Ammon's horn (tissue), 1 donor: ENCODE measurements at regions not wholly inside any gene's neighbourhood (a gene's known extent, or its start where the extent isn't known, plus 50 kb on each side); places are given as distances from the start of the nearest gene placed in this dataset.
"Not testable (repeated sequence)": the region's sequence is repeated elsewhere in the genome, so short reads cannot be mapped to it uniquely, and the experiment has no call there.

Source experiments
- DNase-seq: peaks from one replicate; pipeline ENCODE4 v3.0.0-alpha.2; 2016; ENCODE audit warnings: low spot score

DNA sequence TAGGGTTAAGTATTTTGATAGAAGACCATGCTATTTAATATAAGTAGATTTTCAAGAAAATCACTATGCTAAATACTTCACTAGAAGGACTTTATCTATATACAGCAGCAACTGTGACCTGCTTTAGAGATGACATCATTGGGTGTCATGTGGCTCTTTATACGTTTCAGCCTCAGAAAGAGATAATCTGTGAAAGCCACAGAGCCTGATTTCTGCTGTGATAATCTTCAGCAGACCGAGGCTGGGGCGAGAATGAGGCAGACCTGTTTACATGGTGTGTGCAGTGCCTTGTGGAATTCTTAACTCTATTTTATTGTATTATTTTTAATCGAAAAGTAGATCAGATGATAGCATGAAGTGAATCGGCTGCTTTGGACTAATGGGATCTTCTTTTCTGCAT is 471.2 kb downstream of the MFSD1 start:
- no peak for DNase-seq

DNA sequence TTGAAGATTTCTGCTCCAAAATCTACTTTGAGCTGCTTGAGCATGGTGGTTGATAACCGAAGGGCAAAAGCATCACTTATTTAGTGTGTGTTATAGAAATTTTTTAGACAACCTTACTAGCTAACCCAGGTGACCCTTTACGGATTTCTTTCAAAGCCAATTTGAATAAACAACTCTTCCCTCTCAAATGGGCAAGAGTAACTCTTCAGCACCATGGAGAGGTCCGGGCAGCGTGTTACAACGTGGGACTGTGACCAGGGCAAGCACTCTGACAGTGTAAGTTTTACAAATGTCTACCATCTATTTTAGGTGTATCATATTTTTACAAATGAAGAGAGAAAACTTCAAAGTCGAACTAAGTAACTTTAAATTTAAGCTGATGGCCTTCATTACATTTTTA is 471.8 kb downstream of the MFSD1 start:
- DNase-seq = no peak

DNA sequence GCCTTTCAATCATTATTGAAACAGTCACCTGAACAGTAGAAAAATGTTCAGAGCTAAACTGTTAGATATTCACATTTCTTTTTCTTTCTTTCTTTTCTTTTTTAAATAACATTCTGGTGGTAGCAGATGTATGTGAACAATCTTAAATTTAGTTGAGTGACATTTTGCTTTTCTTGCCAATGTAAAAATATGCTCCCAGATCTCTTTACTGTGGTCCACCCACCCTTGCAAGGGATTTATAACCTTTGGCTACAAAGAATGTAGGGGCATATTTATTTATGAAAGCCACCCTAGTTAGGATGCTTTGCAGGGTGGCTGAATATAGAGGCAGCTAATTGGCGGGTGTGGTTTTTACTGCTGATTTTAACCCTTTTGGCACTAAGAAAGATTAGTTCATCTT is 473.9 kb downstream of the MFSD1 start:
- no peak for DNase-seq

DNA sequence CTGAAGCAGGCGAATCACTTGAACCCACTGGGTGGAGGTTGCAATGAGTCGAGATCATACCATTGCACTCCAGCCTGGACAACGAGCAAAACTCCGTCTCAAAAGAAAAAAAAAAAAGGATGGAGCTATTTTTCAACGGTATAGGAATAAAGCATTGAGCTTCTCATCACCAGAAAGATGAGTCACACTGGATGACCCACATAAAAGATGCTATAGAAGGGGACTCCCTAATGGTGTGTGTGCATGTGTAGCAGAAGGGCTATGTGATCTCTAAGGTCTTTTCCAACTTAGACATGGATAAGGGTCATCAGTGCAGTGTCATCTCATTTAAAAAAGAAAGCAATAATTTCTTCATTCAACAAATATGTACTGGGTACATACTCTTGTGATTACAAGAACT is 476.0 kb downstream of the MFSD1 start:
- no peak for DNase-seq

DNA sequence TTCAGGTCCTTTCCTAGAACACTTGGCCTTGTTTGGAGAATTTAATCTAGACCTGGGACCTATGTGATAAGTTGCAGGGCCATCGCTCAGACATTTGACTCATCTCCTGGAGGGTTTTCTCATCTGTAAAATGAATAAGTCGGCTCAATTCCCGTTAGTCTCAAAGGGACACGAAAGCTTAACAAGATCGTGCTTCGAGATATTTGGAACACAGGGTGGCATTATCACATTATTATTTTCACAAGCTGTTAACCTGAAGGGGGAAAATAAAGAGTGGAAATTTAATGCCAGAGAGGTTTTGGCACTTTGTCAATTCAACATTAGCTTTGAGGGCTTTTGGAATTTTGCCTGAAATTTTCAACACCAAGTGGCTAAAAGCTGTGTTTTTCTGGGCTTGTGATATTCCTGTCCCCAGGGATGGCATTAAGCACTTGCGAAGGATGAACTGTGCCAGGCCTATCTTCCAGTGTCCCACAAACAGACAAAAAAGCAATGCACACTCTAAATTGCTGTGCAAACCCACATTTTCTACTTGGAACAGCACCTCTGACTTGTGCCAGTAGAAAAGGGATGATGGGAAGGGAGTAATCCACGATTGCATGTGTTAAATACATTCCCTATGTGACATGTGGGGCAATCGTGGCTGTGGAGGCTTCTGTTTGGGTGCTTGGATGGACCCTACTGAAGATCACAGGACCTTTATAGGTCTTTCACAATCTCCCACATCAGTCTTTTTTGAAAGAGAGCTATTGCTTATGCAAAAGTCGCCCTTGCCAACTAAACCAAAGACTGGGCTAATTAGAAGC is 478.7 kb downstream of the MFSD1 start:
- DNase-seq = peak; percentile 20

DNA sequence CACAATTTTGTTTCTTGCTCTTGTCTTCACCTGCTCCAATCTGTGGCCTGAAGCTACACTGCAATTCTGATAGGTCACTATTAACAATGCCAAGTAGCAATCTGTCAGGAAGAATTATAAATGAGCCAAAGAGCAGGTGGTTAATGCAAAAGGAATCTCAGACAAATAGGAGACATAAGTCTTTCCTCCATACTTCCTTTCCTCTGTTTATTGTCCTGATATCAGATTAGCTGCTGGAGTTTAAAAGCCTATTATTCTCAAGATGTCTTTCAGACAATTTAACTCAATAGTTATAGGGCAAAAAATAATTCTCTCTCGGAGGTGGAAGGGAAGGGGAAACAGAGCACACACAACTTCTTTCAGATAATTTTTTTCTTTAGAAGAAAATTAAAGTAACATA is 491.6 kb downstream of the MFSD1 start:
- DNase-seq = no peak

DNA sequence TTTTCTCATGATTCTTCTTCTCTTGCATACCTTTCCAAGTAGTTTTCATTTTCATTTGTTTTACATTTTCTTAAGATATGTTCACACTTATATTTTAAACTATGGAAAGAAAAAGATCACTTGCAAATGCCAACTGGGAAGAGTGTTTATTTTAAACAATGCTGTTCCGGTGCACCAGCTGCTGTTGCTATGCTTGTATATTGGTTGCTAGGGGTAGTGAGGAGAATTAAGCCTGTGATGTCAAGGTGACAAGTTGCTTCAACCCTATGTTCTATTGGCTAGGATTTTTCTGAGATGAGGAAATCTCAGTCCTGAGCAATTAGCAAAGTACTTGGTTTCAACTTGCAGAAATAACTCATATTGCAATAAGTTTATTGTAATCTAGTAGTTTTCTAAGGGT is 500.1 kb downstream of the MFSD1 start:
- DNase-seq = no peak

DNA sequence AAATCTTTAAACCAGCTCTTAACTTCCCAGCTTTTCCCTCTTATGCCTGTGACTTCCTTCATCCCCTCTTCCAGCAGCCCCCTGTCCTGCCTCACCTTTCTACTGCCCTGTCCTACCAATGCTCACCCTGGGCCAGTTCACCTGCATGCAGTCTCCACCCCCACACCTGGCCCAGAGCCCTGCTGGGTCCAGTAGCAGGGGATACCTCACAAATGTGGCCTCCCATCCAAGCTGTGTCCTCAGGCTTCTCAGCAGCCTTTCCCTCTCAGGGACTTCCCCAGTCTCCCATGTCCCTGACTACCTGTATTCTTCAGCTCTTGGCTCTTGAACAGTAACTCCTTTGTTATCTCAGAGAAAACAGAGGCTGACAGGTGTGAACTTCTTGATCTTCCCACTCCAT is 503.2 kb downstream of the MFSD1 start:
- DNase-seq = no peak

DNA sequence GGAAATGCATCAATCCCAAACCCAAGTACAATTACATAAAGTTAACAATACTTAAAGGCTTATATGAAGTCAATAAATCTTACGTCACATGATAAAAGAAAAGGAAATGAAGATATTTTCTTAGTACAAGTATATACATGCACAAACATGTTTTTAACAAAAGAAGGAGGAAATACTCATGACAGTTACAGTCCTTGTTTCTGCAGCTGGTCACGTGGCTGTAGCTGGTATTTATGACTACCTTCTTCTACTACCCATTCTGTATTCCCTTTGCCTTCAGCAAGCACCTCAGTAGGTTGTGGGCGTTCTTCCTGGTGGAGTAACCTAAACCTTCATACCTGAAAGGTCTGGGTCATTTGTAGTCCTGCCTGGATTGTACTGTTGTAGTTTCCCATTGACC is 514.9 kb downstream of the MFSD1 start:
- DNase-seq = not testable (repeated sequence)

DNA sequence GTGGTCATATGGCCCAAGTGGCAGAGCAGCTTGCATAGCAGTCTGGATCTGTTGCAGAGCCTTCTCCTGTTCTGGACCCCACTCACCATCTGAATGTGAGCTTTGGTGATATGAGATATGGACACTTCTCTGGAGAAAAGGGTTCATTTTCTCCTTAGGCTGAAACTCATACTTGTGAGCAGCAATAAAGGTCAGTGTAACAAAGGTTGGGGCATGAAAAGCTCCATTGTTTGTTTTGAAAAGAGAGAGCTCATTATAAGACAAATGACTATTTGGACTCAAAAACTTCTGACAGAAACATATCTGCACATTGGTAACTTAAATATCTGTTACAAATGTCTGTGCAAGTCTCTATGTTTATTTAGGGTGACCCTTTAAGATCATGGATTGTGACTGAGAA is 517.3 kb downstream of the MFSD1 start:
- no peak for DNase-seq

DNA sequence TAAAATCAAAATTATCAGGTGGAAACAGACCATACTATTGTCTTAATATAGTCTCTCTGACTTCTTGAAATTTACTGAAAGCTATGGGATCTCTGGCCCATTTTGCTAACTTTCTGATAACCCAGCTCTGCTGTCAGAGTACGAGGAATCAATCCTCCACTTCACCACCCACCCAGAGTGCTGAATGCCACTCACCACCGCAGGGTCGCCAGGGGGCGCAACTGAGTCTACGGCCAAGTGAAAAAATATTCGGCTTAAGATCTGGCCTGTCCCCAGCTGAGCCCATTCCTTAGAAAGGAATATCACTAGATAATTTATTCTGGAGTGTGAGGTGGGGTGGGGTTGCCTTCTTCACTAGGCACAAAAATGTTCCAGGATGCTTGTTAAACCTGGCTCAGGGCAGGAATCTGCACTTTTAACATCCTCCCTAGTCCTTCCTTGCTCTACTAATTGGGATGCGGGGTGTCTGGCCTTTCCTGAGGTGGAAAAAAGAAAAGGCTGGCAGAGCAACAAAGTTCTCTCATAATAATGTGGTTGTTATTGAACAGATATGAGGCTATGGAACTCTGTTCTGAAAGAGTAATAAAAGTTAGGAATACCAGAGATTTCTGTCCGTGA is 520.6 kb downstream of the MFSD1 start:
- peak; percentile 11 for DNase-seq

DNA sequence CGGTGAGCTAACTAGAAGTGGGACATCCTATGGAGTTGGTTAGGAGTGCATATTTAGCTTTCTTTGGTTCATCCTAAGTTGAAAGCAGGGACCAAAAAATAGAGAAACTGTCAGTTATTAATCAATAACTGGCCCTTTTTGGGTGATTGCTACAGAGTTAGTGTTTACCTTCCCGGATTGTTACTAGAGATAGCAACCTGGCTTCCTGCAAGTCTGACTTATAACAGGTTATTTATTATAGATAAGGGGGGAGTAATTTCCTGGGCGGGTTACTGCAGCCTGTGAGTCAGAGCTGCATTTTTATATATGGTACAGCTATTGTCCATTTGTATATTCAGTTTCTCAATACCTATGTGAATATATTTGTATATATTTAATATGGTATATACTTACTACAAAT is 522.0 kb downstream of the MFSD1 start:
- DNase-seq = no peak

DNA sequence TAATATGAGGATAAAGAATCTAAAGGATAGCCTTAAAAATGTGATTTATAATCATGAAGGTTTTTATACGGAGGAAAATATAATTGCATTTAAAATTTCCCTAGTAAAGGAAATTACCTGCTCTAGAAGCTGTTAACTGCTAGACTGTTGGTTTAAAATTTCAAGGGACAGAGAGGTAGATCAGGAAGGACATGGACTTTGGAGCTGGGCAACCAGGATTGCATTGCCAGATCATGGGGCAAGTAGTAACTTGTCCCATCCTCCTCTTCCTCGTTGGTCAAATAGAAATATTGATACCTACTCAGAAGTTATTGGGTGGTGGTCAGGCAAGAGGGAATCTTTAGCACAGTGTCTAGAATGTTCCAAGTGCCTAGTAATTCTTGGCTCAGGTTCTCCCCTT is 525.1 kb downstream of the MFSD1 start:
- no peak for DNase-seq

DNA sequence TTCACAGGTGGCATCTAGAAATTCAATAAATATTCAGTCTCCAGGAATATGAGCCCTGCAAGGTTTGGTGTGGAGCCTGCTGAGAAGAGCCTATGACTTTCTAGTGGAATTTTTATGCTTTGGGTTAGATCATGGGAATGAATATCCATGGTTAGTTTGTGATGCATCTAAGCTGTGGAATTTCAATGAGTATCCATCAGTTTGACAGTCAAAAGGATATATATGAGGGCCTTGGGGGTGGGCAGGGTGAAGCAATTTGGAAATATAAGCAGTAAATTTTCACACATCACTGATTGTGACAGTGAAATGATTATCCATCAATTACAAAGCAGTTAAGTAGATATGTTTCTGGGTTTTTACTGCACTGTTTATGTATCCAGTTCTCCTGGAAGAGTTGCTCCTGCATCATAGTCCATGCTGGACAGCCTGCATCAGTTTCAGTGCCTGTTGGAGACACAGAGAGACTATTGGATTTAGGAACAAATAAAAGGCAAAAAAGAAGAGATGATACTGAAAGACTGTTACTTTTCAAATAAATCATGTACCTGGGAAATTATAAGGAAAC is 530.8 kb downstream of the MFSD1 start:
- DNase-seq = no peak

DNA sequence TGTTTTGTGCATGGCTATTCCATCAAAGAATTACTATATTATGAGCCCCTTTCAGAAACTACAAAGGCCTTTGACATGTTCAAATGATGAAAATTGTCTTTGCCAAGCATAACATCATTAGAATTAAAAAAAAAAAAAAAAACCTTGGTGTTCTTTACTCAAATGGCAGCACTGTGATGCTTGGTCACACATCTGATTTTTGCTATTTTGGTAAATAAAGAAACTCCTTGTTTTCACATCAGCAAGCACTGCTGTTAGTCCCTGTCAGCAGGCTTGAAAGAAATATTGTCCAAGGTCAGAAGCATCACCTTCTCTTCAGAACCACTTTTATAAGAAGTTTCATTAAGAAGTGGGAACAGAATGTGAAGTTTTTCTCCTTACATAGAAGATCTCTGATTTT is 537.3 kb downstream of the MFSD1 start:
- no peak for DNase-seq

DNA sequence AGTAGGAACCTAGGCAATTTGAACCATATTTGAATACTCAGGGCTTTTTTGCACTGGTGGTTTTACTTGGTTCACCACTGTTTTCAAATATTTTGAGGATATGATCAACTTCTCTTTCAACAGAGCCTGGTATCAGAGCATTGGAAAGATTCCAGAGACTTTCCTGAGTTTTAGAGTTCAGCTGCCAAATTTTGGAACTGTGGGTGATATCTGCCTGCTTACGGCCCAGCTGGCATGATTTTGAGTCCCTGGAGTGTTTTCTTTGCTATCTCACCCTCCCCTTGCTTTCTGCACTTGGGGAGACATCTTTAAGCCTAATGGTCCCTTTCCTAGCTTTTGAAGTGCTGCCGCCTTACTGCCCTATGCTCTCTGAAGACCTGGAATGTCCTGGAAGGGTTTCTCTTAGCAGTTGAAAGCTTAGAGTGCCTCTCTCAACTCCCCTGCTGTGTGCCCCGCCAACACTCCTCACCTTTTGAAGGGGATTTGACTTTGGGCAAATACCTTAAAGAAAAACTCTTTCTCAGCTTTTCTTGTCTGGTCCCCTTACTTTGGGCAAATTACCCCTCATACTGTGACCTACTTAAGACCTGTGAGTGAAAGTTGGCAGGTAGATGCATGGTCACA is 539.1 kb downstream of the MFSD1 start:
- no peak for DNase-seq

DNA sequence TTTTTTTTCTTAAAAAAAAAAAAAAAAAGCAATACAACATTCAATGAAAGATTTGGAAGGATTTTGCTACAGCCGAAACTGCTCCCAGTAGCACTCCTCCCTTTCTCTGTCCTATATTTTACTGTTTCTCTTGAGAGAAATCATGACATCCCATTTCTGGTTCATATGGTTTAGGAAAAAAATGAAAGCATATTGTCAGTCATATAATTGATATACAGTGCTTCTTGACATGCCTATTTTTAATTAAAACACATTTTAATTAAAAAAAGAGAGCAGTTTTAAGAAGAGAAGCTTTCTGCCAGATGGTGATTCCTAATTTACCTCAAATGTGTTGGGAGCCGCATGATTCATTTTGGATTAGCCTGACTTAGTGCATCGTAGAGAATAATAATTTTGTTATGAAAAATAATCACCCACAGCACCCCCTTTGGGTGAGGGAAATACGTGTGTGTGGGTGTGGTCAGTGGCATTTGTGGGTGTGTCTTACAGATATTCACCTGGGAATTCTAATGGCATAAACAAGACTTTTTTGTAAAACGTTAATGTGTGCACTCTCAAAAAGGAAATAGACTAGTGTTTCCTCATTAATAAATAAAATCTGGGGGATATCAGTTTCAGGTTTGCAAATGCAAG is 544.5 kb downstream of the MFSD1 start:
- DNase-seq = peak; percentile 12

DNA sequence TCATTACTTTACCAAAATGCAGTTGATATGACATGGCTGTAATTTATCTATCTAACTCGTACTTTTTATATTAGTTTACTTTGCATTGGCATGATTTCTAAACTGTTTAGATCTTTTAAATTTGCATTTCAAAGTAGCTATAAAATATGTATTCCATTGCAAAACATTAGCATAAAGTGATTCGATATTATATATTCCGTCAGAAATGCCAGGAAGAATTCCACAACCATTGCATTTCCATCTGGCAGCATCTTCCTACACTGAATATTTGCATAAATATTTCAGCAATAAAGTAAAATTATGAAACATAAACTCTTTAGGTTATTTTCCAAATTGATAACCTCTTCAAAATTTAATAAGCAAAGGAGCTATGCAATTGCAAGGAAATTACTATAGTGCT is 546.6 kb downstream of the MFSD1 start:
- no peak for DNase-seq

DNA sequence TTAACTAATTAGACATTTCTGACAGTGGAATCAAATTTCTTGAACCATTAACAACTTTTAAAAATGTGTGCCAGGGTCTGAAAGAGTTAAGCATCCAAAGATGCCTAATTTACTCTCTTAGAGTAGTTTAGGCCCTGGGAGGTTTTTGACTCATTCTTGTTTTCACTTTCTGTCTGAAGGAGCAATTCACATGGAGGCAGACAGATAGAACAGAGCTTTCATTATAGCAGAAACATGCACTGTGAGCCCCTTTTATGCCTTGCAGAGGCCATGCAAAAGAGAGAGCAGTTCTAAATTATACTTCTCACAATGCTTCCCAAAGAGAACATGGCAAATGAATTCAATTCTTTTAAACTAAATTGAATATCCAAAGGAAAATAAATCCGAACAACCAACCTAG is 554.8 kb downstream of the MFSD1 start:
- peak; percentile 67 for DNase-seq

DNA sequence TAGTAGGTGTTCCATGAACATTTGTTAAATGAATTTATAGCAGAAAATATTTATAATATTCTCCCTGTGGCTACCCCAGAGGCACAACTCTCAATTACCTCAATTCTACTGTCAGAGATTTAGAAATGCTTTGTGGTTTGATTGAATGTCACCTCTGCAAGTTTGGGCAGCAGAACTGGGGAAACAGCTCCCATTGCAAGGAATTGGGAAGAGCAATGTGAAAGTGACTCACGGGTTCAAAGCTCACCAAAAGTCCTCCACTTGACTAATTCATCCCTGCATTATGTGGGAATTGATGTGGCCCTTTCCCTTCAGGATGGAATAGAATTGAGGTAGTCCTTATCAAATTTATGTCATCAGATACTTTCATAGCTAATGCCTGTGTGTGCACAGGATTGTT is 562.7 kb downstream of the MFSD1 start:
- no peak for DNase-seq

DNA sequence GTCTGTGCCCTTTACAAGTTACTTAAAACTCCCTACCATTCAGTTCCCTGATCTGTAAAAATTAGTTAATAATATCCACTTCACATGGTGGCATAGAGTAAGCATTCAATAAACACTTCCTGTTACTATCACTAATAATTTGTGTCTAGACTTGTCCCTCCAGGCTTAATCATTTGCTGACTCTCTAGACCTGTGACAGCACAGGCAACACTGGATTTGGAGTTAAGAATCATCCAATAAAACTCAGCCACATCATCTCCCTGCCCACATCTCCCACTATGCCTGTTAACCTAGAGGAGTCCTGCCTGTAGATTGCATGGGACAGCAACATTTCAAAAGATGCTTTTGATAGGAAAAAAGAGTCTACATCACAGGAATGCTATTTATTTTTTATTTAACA is 564.6 kb downstream of the MFSD1 start:
- DNase-seq = no peak

DNA sequence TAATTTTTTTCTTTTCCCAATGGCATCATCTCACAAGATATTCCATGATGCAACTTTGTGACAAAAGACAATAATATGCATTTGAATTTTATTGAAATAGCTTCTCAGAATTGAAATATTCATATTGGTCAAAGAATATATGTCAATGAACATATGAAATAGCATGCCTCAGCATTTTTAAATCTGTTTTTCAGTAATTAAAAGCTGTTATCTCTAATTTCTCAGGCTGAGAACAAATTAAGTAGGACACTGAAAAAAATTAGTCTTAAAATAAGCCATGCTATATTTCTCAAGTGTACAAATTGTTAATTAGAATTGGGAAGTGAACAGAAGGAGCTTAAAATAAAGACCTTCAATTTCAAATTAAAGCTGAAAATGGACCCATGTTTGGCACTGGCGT is 570.1 kb downstream of the MFSD1 start:
- no peak for DNase-seq
